Right atrium auricular region (tissue), 2 donors: ENCODE measurements at regions not wholly inside any gene's neighbourhood (a gene's known extent, or its start where the extent isn't known, plus 50 kb on each side); places are given as distances from the start of the nearest gene placed in this dataset.

Experiments used
- DNase-seq: peaks from one replicate; pipeline ENCODE4 v3.0.0-alpha.2; 2019; ENCODE audit warnings: low spot score
- H3K27ac ChIP-seq, 2 donors: fragments of 200-600 bp; sonication (generic); 1 replicate in 1 of 2; 2 replicates in 1 of 2; pipeline ENCODE4 v1.5.1; 2016 to 2019
- H3K27me3 ChIP-seq, 2 donors: fragments of 200-600 bp; sonication (generic); one replicate each; pipeline versions ENCODE4 v1.5.1 to v1.6.0; 2017 to 2019
- H3K36me3 ChIP-seq: fragments of 200-600 bp; sonication (generic); one replicate; pipeline ENCODE4 v1.5.1; 2016
- H3K4me1 ChIP-seq, 2 donors: fragments of 200-600 bp; sonication (generic); one replicate each; pipeline versions ENCODE4 v1.5.1 to v1.6.0; 2017 to 2019
- H3K4me3 ChIP-seq, 2 donors: fragments of 200-600 bp; sonication (generic); 1 replicate in 1 of 2; 2 replicates in 1 of 2; pipeline ENCODE4 v1.5.1; 2017 to 2019; ENCODE audit warnings: mild to moderate bottlenecking in 1 of 2, moderate library complexity in 1 of 2
- H3K9me3 ChIP-seq, 2 donors: fragments of 200-600 bp; sonication (generic); one replicate each; pipeline ENCODE4 v1.5.1; 2019
- CTCF ChIP-seq, 2 donors: fragments of 200-600 bp; sonication (generic); IDR thresholded peaks; one replicate each; pipeline ENCODE4 v1.5.1; 2019; ENCODE audit warnings: antibody characterized with exemption in 2 of 2

GRCh38 chr11:23727387-23727786 is 769.5 kb upstream of the LUZP2 start:
- H3K27me3 ChIP-seq = no peaks in the 10 kb centered on the region
- no peak overlapping the region for H3K27ac ChIP-seq
- no peak overlapping the region for H3K4me3 ChIP-seq
- no peaks in the 10 kb centered on the region for H3K36me3 ChIP-seq
- DNase-seq = no peak
- no peak for TF ChIP-seq CTCF (IDR thresholded peaks at IDR 0.05)
- no peaks in the 10 kb centered on the region for H3K4me1 ChIP-seq
- H3K9me3 ChIP-seq = no peaks in the 10 kb centered on the region

DNA sequence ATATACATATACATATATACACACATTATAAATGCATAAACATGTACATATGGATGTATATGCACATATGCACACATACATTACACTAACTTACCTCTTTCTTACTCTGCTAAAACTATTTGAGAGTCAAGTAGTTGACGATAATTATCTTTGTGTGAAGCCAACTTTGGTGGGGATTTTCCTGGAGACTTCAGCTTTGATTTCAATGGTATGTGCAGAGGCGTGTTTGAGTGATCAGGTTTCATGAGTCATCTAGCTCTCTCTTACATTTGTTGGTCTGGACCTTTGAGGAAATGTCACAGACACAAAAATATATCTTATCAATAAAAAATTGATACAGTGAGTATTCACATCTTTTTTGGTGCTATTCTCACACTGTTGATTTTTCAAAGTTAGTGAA is 769.1 kb upstream of the LUZP2 start:
- Histone ChIP-seq H3K9me3 (no peaks in the 10 kb centered on the region), H3K4me1 (no peaks in the 10 kb centered on the region), H3K4me3 (no peak overlapping the region), H3K27ac (no peak overlapping the region), H3K36me3 (no peaks in the 10 kb centered on the region), H3K27me3 (no peaks in the 10 kb centered on the region)
- DNase-seq = no peak
- no peak for TF ChIP-seq CTCF (IDR thresholded peaks at IDR 0.05)

- H3K4me3 ChIP-seq = no peak overlapping the region
- no peak overlapping the region for H3K27ac ChIP-seq
- no peaks in the 10 kb centered on the region for H3K9me3 ChIP-seq
- DNase-seq = no peak
- H3K27me3 ChIP-seq = no peaks in the 10 kb centered on the region
- no peaks in the 10 kb centered on the region for H3K4me1 ChIP-seq
- TF ChIP-seq CTCF (IDR thresholded peaks at IDR 0.05) = no peak
- no peaks in the 10 kb centered on the region for H3K36me3 ChIP-seq
These were observed 767.8 kb upstream of the LUZP2 start for GRCh38 chr11:23729088-23729487.

GRCh38 chr11:23730307-23730998 is 766.4 kb upstream of the LUZP2 start:
- DNase-seq = no peak

GRCh38 chr11:23732026-23732425 is 764.8 kb upstream of the LUZP2 start:
- H3K4me1 ChIP-seq = no peaks in the 10 kb centered on the region
- no peak for TF ChIP-seq CTCF (IDR thresholded peaks at IDR 0.05)
- DNase-seq = no peak
- H3K4me3 ChIP-seq = no peak overlapping the region
- no peaks in the 10 kb centered on the region for H3K36me3 ChIP-seq
- no peak overlapping the region for H3K27ac ChIP-seq
- no peaks in the 10 kb centered on the region for H3K27me3 ChIP-seq
- no peaks in the 10 kb centered on the region for H3K9me3 ChIP-seq

More at GRCh38 chr11:23730307-23730998, 766.4 kb upstream of the LUZP2 start:
- Histone ChIP-seq H3K27ac (no peak overlapping the region), H3K36me3 (no peaks in the 10 kb centered on the region), H3K4me1 (no peaks in the 10 kb centered on the region), H3K4me3 (no peak overlapping the region), H3K27me3 (no peaks in the 10 kb centered on the region), H3K9me3 (no peaks in the 10 kb centered on the region)
- no peak for TF ChIP-seq CTCF (IDR thresholded peaks at IDR 0.05)

DNA sequence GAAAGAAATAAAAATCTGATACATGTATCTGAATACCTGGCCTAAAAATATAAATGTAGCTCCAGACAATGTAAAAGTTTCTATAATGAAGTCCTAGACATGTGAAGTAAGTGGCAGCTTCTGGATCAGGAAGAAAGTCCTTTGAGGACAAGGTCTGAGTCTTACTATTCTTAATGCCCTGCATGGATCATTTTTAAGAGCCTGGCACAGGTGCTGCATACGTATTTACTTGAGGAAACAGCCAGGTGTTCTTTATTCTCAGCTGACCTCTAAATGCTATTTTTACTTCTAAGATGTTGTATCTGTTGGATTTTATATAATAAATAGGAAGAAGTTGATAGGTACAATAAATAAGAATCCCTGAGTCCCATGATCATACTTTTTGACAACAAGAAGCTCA is 750.0 kb upstream of the LUZP2 start:
- no peaks in the 10 kb centered on the region for H3K9me3 ChIP-seq
- DNase-seq = no peak
- H3K4me3 ChIP-seq = no peak overlapping the region
- H3K36me3 ChIP-seq = no peaks in the 10 kb centered on the region
- TF ChIP-seq CTCF (IDR thresholded peaks at IDR 0.05) = no peak
- no peak overlapping the region for H3K27ac ChIP-seq
- no peaks in the 10 kb centered on the region for H3K27me3 ChIP-seq
- no peaks in the 10 kb centered on the region for H3K4me1 ChIP-seq
